GM23338 (cell line): ENCODE measurements at regions not wholly inside any gene's neighbourhood (a gene's known extent, or its start where the extent isn't known, plus 50 kb on each side); places are given as distances from the start of the nearest gene placed in this dataset.

Experiments used
- ATAC-seq: fragments of 200-7000 bp; cut with Tn5 transposase; 3 replicates; pipeline ENCODE4 v1.9.1; 2020
- DNase-seq: peaks from one replicate; pipeline ENCODE4 v3.0.0-alpha.2; 2015; ENCODE audit warnings: low spot score
- H2AFZ ChIP-seq: fragments of 200-600 bp; sonication (generic); 2 replicates; pipeline ENCODE4 v1.8.0; 2016; ENCODE audit warnings: antibody characterized with exemption, mild to moderate bottlenecking, moderate library complexity
- H3F3A ChIP-seq: fragments of 200-600 bp; sonication (generic); replicated peaks from 2 replicates; pipeline ENCODE4 v1.8.0; 2017; ENCODE audit warnings: antibody characterized with exemption, mixed run types, low read depth
- H3K27ac ChIP-seq: fragments of 200-600 bp; sonication (generic); 2 replicates; pipeline ENCODE4 v1.6.1; 2016; ENCODE audit warnings: low read depth
- H3K27me3 ChIP-seq: fragments of 200-600 bp; sonication (generic); 2 replicates; pipeline ENCODE4 v1.8.0; 2016; ENCODE audit warnings: mild to moderate bottlenecking, mixed run types, moderate library complexity; ENCODE audit not compliant: insufficient read depth
- H3K36me3 ChIP-seq: fragments of 200-600 bp; sonication (generic); 2 replicates; pipeline ENCODE4 v1.8.0; 2016; ENCODE audit warnings: mild to moderate bottlenecking; ENCODE audit not compliant: insufficient read depth
- H3K4me1 ChIP-seq: fragments of 200-600 bp; sonication (generic); 2 replicates; pipeline ENCODE4 v1.8.0; 2016; ENCODE audit warnings: mild to moderate bottlenecking, moderate library complexity; ENCODE audit not compliant: insufficient read depth
- H3K4me2 ChIP-seq: fragments of 200-600 bp; sonication (generic); 2 replicates; pipeline ENCODE4 v1.7.1; 2017; ENCODE audit warnings: mixed run types
- H3K4me3 ChIP-seq: fragments of 200-600 bp; sonication (generic); 2 replicates; pipeline ENCODE4 v1.6.1; 2016; ENCODE audit warnings: mixed run types
- H3K79me2 ChIP-seq: fragments of 200-600 bp; sonication (generic); replicated peaks from 2 replicates; pipeline ENCODE4 v1.8.0; 2017; ENCODE audit warnings: mild to moderate bottlenecking; ENCODE audit not compliant: insufficient read depth
- H3K9me2 ChIP-seq: fragments of 200-600 bp; sonication (generic); 2 replicates; pipeline ENCODE4 v1.8.0; 2017; ENCODE audit not compliant: insufficient read depth
- H4K20me1 ChIP-seq: fragments of 200-600 bp; sonication (generic); replicated peaks from 2 replicates; pipeline ENCODE4 v1.8.0; 2017; ENCODE audit warnings: mild to moderate bottlenecking; ENCODE audit not compliant: insufficient read depth
- H3K27ac Mint-ChIP-seq: 2 replicates; pipeline ENCODE4 v1.8.0; 2020; ENCODE audit warnings: inconsistent platforms, mild to moderate bottlenecking, moderate library complexity, mixed read lengths
- H3K27me3 Mint-ChIP-seq: 3 replicates; pipeline ENCODE4 v1.8.0; 2022; ENCODE audit warnings: low read depth, mild to moderate bottlenecking, moderate library complexity, mixed read lengths, inconsistent platforms; ENCODE audit not compliant: insufficient read depth, poor library complexity
- H3K36me3 Mint-ChIP-seq: 3 replicates; pipeline ENCODE4 v1.8.0; 2021; ENCODE audit warnings: low read depth, mild to moderate bottlenecking, inconsistent platforms, moderate library complexity, mixed read lengths
- H3K4me1 Mint-ChIP-seq: 3 replicates; pipeline ENCODE4 v1.8.0; 2020; ENCODE audit warnings: mild to moderate bottlenecking, inconsistent platforms, mixed read lengths
- H3K4me3 Mint-ChIP-seq: 3 replicates; pipeline ENCODE4 v1.8.0; 2021; ENCODE audit warnings: moderate library complexity, mild to moderate bottlenecking, inconsistent platforms, mixed read lengths
- H3K9me3 Mint-ChIP-seq: 3 replicates; pipeline ENCODE4 v1.8.0; 2020; ENCODE audit warnings: moderate library complexity, mild to moderate bottlenecking, inconsistent platforms, mixed read lengths
- CREB1 ChIP-seq: fragments of 250-450 bp; sonication (Bioruptor Pico); IDR thresholded peaks from 2 replicates; pipeline ENCODE4 v1.5.0; 2020; ENCODE audit warnings: low read depth, mild to moderate bottlenecking, moderate library complexity
- CTCF ChIP-seq, 2 experiments: fragments of 200-600 bp in 1 of 2; sonication (generic) in 1 of 2; conservative IDR thresholded peaks; 2 replicates each; pipeline versions ENCODE4 v1.5.1 to v1.6.1; 2016 to 2017; ENCODE audit warnings: antibody characterized with exemption in 2 of 2, low read depth in 2 of 2, mild to moderate bottlenecking in 2 of 2, moderate library complexity in 1 of 2
- ETS1 ChIP-seq: IDR thresholded peaks from 2 replicates; pipeline ENCODE4 v1.6.1; 2016; ENCODE audit warnings: antibody characterized with exemption
- EZH2 ChIP-seq: fragments of 200-600 bp; sonication (generic); IDR thresholded peaks from one replicate; pipeline ENCODE4 v1.8.0; 2017; ENCODE audit warnings: antibody characterized with exemption, mild to moderate bottlenecking, low read depth; ENCODE audit not compliant: unreplicated experiment
- EZH2phosphoT487 ChIP-seq: fragments of 200-600 bp; sonication (generic); IDR thresholded peaks from one replicate; pipeline ENCODE4 v1.8.1; 2018; ENCODE audit warnings: antibody characterized with exemption; ENCODE audit not compliant: unreplicated experiment
- JUNB ChIP-seq: IDR thresholded peaks from one replicate; pipeline ENCODE4 v1.6.1; 2016; ENCODE audit warnings: antibody characterized with exemption; ENCODE audit not compliant: unreplicated experiment
- NANOG ChIP-seq: IDR thresholded peaks from 2 replicates; pipeline ENCODE4 v1.6.1; 2016; ENCODE audit warnings: antibody characterized with exemption, borderline replicate concordance
- POLR2AphosphoS5 ChIP-seq: IDR thresholded peaks from 2 replicates; pipeline ENCODE4 v1.6.1; 2016; ENCODE audit warnings: antibody characterized with exemption, low read depth
- STAT1 ChIP-seq: IDR thresholded peaks from one replicate; pipeline ENCODE4 v1.6.1; 2016; ENCODE audit warnings: antibody characterized with exemption; ENCODE audit not compliant: unreplicated experiment
- ZNF114 ChIP-seq: fragments of 250-450 bp; sonication (Bioruptor Pico); IDR thresholded peaks from 2 replicates; pipeline ENCODE4 v1.5.0; 2020; ENCODE audit warnings: mild to moderate bottlenecking, moderate library complexity
- ZNF331 ChIP-seq: fragments of 250-450 bp; sonication (Bioruptor Pico); IDR thresholded peaks from 2 replicates; pipeline ENCODE4 v1.5.0; 2020; ENCODE audit warnings: low read depth, mild to moderate bottlenecking, moderate library complexity
- TF ChIP-seq, protein P1 (sequence below): fragments of 250-450 bp; sonication (Bioruptor Pico); IDR thresholded peaks from 2 replicates; pipeline ENCODE4 v1.5.0; 2020; ENCODE audit warnings: mild to moderate bottlenecking, moderate library complexity
- TF ChIP-seq, protein P2 (sequence below): IDR thresholded peaks from one replicate; pipeline ENCODE4 v1.6.1; 2018; ENCODE audit warnings: antibody characterized with exemption; ENCODE audit not compliant: unreplicated experiment

DNA sequence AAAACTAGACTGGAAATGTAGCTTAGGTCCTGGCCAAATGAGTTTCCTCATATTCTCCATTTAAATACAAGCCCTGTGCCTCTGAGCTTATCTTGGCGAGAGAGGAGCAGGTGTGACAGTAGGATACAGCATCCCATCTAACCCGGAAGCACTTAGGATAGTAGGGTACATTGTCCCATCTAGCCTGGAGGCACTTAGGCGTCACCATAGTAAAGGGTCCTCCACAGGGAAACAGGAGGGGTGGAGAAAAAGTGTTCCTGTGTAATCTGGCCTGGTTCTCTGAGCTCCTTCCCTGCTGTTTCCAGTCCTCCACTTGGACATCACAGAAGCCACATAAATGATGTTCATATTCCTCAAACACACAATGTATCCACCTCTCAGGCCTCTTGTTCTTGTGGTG lies 301.4 kb downstream of the GALR1 start:
- no peaks in the 10 kb centered on the region for H3K36me3 Mint-ChIP-seq

More for the DNA sequence above, 301.4 kb downstream of the GALR1 start:
- Histone ChIP-seq H4K20me1 (no peaks in the 10 kb centered on the region), H3K79me2 (no peaks in the 10 kb centered on the region), H3K4me3 (no peak overlapping the region), H3F3A (no peaks in the 10 kb centered on the region), H3K36me3 (no peaks in the 10 kb centered on the region), H3K4me2 (no peak overlapping the region), H2AFZ (no peak overlapping the region), H3K27ac (no peak overlapping the region), H3K4me1 (no peaks in the 10 kb centered on the region), H3K27me3 (no peaks in the 10 kb centered on the region), H3K9me2 (no peaks in the 10 kb centered on the region)
- H3K4me3 Mint-ChIP-seq: no peak overlapping the region
- H3K9me3 Mint-ChIP-seq: no peaks in the 10 kb centered on the region; the same call in 2 of the 3 replicates
- no peak for ATAC-seq
- H3K4me1 Mint-ChIP-seq: no peaks in the 10 kb centered on the region
- H3K27ac Mint-ChIP-seq: no peak overlapping the region
- DNase-seq: no peak
- TF ChIP-seq ETS1 (no peak), ZNF114 (CRISPR knock-in tag) (no peak), EZH2 (no peak), STAT1 (no peak), NANOG (no peak), JUNB (no peak), CREB1 (CRISPR knock-in tag) (no peak), ZNF331 (CRISPR knock-in tag) (no peak), EZH2phosphoT487 (no peak), POLR2AphosphoS5 (no peak), CTCF (conservative IDR thresholded peaks at IDR 0.05; ENCODE audit: low read depth in 2 of 2) (no peak)
- TF ChIP-seq, protein P1, sequence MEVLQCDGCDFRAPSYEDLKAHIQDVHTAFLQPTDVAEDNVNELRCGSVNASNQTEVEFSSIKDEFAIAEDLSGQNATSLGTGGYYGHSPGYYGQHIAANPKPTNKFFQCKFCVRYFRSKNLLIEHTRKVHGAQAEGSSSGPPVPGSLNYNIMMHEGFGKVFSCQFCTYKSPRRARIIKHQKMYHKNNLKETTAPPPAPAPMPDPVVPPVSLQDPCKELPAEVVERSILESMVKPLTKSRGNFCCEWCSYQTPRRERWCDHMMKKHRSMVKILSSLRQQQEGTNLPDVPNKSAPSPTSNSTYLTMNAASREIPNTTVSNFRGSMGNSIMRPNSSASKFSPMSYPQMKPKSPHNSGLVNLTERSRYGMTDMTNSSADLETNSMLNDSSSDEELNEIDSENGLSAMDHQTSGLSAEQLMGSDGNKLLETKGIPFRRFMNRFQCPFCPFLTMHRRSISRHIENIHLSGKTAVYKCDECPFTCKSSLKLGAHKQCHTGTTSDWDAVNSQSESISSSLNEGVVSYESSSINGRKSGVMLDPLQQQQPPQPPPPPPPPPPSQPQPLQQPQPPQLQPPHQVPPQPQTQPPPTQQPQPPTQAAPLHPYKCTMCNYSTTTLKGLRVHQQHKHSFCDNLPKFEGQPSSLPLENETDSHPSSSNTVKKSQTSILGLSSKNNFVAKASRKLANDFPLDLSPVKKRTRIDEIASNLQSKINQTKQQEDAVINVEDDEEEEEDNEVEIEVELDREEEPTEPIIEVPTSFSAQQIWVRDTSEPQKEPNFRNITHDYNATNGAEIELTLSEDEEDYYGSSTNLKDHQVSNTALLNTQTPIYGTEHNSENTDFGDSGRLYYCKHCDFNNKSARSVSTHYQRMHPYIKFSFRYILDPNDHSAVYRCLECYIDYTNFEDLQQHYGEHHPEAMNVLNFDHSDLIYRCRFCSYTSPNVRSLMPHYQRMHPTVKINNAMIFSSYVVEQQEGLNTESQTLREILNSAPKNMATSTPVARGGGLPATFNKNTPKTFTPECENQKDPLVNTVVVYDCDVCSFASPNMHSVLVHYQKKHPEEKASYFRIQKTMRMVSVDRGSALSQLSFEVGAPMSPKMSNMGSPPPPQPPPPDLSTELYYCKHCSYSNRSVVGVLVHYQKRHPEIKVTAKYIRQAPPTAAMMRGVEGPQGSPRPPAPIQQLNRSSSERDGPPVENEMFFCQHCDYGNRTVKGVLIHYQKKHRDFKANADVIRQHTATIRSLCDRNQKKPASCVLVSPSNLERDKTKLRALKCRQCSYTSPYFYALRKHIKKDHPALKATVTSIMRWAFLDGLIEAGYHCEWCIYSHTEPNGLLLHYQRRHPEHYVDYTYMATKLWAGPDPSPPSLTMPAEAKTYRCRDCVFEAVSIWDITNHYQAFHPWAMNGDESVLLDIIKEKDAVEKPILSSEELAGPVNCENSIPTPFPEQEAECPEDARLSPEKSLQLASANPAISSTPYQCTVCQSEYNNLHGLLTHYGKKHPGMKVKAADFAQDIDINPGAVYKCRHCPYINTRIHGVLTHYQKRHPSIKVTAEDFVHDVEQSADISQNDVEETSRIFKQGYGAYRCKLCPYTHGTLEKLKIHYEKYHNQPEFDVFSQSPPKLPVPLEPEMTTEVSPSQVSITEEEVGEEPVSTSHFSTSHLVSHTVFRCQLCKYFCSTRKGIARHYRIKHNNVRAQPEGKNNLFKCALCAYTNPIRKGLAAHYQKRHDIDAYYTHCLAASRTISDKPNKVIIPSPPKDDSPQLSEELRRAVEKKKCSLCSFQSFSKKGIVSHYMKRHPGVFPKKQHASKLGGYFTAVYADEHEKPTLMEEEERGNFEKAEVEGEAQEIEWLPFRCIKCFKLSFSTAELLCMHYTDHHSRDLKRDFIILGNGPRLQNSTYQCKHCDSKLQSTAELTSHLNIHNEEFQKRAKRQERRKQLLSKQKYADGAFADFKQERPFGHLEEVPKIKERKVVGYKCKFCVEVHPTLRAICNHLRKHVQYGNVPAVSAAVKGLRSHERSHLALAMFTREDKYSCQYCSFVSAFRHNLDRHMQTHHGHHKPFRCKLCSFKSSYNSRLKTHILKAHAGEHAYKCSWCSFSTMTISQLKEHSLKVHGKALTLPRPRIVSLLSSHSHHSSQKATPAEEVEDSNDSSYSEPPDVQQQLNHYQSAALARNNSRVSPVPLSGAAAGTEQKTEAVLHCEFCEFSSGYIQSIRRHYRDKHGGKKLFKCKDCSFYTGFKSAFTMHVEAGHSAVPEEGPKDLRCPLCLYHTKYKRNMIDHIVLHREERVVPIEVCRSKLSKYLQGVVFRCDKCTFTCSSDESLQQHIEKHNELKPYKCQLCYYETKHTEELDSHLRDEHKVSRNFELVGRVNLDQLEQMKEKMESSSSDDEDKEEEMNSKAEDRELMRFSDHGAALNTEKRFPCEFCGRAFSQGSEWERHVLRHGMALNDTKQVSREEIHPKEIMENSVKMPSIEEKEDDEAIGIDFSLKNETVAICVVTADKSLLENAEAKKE (CRISPR knock-in tag): no peak
- TF ChIP-seq, protein P2, sequence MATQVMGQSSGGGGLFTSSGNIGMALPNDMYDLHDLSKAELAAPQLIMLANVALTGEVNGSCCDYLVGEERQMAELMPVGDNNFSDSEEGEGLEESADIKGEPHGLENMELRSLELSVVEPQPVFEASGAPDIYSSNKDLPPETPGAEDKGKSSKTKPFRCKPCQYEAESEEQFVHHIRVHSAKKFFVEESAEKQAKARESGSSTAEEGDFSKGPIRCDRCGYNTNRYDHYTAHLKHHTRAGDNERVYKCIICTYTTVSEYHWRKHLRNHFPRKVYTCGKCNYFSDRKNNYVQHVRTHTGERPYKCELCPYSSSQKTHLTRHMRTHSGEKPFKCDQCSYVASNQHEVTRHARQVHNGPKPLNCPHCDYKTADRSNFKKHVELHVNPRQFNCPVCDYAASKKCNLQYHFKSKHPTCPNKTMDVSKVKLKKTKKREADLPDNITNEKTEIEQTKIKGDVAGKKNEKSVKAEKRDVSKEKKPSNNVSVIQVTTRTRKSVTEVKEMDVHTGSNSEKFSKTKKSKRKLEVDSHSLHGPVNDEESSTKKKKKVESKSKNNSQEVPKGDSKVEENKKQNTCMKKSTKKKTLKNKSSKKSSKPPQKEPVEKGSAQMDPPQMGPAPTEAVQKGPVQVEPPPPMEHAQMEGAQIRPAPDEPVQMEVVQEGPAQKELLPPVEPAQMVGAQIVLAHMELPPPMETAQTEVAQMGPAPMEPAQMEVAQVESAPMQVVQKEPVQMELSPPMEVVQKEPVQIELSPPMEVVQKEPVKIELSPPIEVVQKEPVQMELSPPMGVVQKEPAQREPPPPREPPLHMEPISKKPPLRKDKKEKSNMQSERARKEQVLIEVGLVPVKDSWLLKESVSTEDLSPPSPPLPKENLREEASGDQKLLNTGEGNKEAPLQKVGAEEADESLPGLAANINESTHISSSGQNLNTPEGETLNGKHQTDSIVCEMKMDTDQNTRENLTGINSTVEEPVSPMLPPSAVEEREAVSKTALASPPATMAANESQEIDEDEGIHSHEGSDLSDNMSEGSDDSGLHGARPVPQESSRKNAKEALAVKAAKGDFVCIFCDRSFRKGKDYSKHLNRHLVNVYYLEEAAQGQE: no peak
- H3K27me3 Mint-ChIP-seq: peaks cover 7% of the 10 kb centered on the region
